Chondrocyte (in vitro differentiated cells): ENCODE measurements at regions not wholly inside any gene's neighbourhood (a gene's known extent, or its start where the extent isn't known, plus 50 kb on each side); places are given as distances from the start of the nearest gene placed in this dataset.

Experiments used
- DNase-seq: peaks from one replicate; pipeline ENCODE4 v3.0.0; 2021; ENCODE audit warnings: mixed read lengths, low spot score
- H3K27ac Mint-ChIP-seq: one replicate; pipeline ENCODE4 v1.8.0; 2021; ENCODE audit warnings: mild to moderate bottlenecking, moderate library complexity, mixed read lengths; ENCODE audit not compliant: unreplicated experiment
- H3K27me3 Mint-ChIP-seq: 2 replicates; pipeline ENCODE4 v1.8.0; 2021; ENCODE audit warnings: low read depth, mixed read lengths
- H3K36me3 Mint-ChIP-seq: 2 replicates; pipeline ENCODE4 v1.8.0; 2021; ENCODE audit warnings: low read depth, mixed read lengths
- H3K4me1 Mint-ChIP-seq: 2 replicates; pipeline ENCODE4 v1.8.0; 2021; ENCODE audit warnings: low read depth, mild to moderate bottlenecking, mixed read lengths
- H3K4me3 Mint-ChIP-seq: one replicate; pipeline ENCODE4 v1.8.0; 2021; ENCODE audit warnings: mild to moderate bottlenecking, moderate library complexity, mixed read lengths; ENCODE audit not compliant: unreplicated experiment
- H3K9me3 Mint-ChIP-seq: 2 replicates; pipeline ENCODE4 v1.8.0; 2021; ENCODE audit warnings: low read depth, mixed read lengths
- TF ChIP-seq, protein P1 (sequence below): fragments of 200-600 bp; sonication (generic); IDR thresholded peaks from 2 replicates; pipeline ENCODE4 v1.5.0; 2021; ENCODE audit warnings: antibody characterized with exemption, mild to moderate bottlenecking, moderate library complexity

DNA sequence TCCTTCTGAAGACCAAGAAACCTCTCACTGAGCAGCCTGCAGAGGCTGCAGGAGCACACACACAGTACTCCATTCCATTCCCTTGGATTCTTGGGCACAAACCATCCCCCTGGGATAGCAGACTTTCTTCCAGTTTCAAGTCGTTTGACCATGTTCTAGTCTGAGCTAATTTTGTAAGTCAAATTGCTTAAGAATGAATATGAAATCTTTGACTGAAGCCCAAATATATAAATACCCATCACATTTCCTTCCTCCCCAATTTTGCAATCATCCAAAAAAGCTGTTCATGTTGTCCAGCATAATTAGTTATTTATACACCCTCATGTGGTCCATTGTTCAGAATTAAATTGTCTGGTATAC, 231.2 kb upstream of the TPRG1 start:
- Mint-ChIP-seq H3K9me3 (no peaks in the 10 kb centered on the region), H3K27me3 (no peaks in the 10 kb centered on the region), H3K27ac (no peak overlapping the region), H3K4me3 (no peak overlapping the region), H3K4me1 (peaks cover 16% of the 10 kb centered on the region), H3K36me3 (peaks cover 5% of the 10 kb centered on the region)
- TF ChIP-seq, protein P1, sequence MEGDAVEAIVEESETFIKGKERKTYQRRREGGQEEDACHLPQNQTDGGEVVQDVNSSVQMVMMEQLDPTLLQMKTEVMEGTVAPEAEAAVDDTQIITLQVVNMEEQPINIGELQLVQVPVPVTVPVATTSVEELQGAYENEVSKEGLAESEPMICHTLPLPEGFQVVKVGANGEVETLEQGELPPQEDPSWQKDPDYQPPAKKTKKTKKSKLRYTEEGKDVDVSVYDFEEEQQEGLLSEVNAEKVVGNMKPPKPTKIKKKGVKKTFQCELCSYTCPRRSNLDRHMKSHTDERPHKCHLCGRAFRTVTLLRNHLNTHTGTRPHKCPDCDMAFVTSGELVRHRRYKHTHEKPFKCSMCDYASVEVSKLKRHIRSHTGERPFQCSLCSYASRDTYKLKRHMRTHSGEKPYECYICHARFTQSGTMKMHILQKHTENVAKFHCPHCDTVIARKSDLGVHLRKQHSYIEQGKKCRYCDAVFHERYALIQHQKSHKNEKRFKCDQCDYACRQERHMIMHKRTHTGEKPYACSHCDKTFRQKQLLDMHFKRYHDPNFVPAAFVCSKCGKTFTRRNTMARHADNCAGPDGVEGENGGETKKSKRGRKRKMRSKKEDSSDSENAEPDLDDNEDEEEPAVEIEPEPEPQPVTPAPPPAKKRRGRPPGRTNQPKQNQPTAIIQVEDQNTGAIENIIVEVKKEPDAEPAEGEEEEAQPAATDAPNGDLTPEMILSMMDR, result no peak
- no peak for DNase-seq

DNA sequence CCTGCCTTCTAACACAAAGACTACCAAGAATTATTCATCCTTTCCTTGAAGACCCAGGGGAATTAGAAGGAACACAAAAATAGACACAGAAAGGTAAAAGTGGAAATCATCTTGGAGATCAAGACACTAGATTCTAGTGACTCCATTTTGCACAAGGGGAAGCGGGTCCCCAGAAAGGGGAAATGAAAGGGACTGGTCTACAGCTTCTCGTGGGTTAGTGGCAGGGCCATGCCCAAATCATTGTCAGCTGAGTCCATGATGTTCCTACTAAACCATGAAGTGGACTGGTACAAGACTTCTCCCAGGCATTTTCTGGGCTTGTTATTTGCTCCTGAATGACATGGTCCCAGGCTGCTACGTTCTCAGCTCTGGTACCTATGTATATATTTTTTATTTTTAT, 230.7 kb upstream of the TPRG1 start:
- no peak for DNase-seq
- Mint-ChIP-seq H3K36me3 (peaks cover 5% of the 10 kb centered on the region), H3K9me3 (no peaks in the 10 kb centered on the region), H3K27ac (no peak overlapping the region), H3K4me1 (peaks cover 16% of the 10 kb centered on the region), H3K4me3 (no peak overlapping the region), H3K27me3 (no peaks in the 10 kb centered on the region)
- TF ChIP-seq, protein P1, result no peak

DNA sequence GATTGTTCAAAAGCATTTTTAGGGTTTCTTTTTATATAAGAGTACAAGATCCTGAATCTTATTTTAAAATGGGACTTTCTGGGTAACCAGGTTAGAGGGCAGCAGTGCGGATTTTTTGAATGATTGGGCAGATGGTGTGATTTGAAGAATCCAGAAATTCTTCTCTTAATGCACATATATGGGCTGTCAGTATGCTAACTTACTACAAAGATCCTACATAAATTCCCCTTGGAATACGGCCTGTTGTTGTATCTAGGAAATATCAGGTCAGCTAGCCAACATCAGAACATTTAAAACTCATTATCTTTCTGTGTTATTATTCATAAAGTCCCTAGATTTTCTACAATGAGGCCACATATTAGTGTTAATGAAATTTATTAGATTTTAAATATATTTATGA, 229.6 kb upstream of the TPRG1 start:
- TF ChIP-seq, protein P1, result no peak
- Mint-ChIP-seq H3K9me3 (no peaks in the 10 kb centered on the region), H3K27ac (no peak overlapping the region), H3K36me3 (peaks cover 5% of the 10 kb centered on the region), H3K4me3 (no peak overlapping the region), H3K4me1 (peaks cover 21% of the 10 kb centered on the region), H3K27me3 (no peaks in the 10 kb centered on the region)
- no peak for DNase-seq

DNA sequence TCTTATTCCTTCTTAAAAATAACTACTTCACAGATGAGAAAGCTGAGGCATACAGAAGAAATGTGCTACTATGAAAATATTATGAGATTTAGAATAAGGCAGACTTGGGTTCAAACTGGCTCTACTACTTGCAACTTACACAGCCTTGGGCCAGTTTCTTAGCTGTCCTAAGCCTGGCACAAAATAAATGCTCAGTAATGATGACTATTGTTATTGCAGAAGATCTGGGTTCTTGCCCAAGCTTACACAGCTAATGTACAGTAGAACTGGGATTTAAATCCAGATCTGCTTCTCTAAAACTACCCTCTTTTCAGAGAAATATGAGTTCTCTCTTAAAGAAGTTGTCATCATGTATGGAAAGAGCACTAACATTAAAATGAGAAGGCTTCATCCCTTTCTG, 228.2 kb upstream of the TPRG1 start:
- Mint-ChIP-seq H3K27ac (no peak overlapping the region), H3K27me3 (no peaks in the 10 kb centered on the region)
- TF ChIP-seq, protein P1, result no peak

DNA sequence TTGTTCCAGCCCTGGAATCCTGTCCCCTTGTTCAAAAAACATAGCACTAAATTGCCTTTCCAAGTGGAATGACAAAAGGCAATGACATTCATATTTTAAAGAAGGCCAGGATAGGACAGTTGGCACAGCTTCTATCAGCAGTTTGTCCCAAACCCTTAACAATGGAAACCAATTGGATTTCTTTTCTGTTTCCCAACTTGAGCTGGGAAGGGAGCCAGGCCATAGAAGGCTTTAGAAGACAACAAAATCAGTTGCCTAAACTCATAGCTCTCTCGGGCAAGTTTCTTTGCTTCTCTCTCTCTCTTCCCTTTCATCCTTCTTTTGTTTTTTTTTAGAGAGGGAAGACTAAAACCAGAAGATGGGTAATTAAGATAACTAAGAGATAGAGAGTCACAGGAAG, 227.7 kb upstream of the TPRG1 start:
- Mint-ChIP-seq H3K27ac (no peak overlapping the region), H3K9me3 (no peaks in the 10 kb centered on the region), H3K27me3 (no peaks in the 10 kb centered on the region), H3K4me1 (peaks cover 33% of the 10 kb centered on the region), H3K4me3 (no peak overlapping the region), H3K36me3 (no peaks in the 10 kb centered on the region)
- DNase-seq, result no peak
- TF ChIP-seq, protein P1, result no peak

More for the DNA sequence above, 228.2 kb upstream of the TPRG1 start:
- H3K36me3 Mint-ChIP-seq, result no peaks in the 10 kb centered on the region
- H3K9me3 Mint-ChIP-seq, result no peaks in the 10 kb centered on the region
- H3K4me1 Mint-ChIP-seq, result peaks cover 27% of the 10 kb centered on the region
- no peak for DNase-seq
- no peak overlapping the region for H3K4me3 Mint-ChIP-seq
